Spleen (tissue), 11 donors: ENCODE measurements at regions not wholly inside any gene's neighbourhood (a gene's known extent, or its start where the extent isn't known, plus 50 kb on each side); places are given as distances from the start of the nearest gene placed in this dataset.

ENCODE experiments used
- DNase-seq: peaks from one replicate; pipeline ENCODE4 v3.0.0-alpha.2; 2020
- H3K27ac ChIP-seq, 8 donors: fragments of 200-600 bp; sonication (generic) in 7 of 8; 1 replicate in 4 of 8; 2 replicates in 4 of 8; pipeline versions ENCODE4 v1.5.0 to v1.8.0; 2016 to 2021; ENCODE audit warnings: inconsistent platforms in 4 of 8, mild to moderate bottlenecking in 4 of 8, moderate library complexity in 1 of 8
- H3K27me3 ChIP-seq, 7 donors: fragments of 200-600 bp; sonication (generic) in 6 of 7; replicated peaks in 1 of 7; 1 replicate in 4 of 7; 2 replicates in 3 of 7; pipeline versions ENCODE4 v1.5.0 to v1.8.0; 2016 to 2021; ENCODE audit warnings: inconsistent platforms in 3 of 7, mild to moderate bottlenecking in 1 of 7
- H3K36me3 ChIP-seq, 6 donors: fragments of 200-600 bp; sonication (generic) in 5 of 6; 1 replicate in 4 of 6; 2 replicates in 2 of 6; pipeline versions ENCODE4 v1.5.0 to v1.8.0; 2016 to 2021; ENCODE audit warnings: inconsistent platforms in 2 of 6
- H3K4me1 ChIP-seq, 6 donors: fragments of 200-600 bp; sonication (generic) in 5 of 6; 1 replicate in 3 of 6; 2 replicates in 3 of 6; pipeline versions ENCODE4 v1.5.0 to v1.8.0; 2016 to 2021; ENCODE audit warnings: inconsistent platforms in 3 of 6
- H3K4me3 ChIP-seq, 8 donors: fragments of 200-600 bp; sonication (generic) in 7 of 8; 1 replicate in 4 of 8; 2 replicates in 4 of 8; pipeline versions ENCODE4 v1.5.0 to v1.8.0; 2016 to 2021; ENCODE audit warnings: inconsistent platforms in 4 of 8, mild to moderate bottlenecking in 4 of 8, moderate library complexity in 2 of 8
- H3K9me3 ChIP-seq, 8 donors: fragments of 200-600 bp; sonication (generic) in 7 of 8; 1 replicate in 4 of 8; 2 replicates in 4 of 8; pipeline versions ENCODE4 v1.5.0 to v1.8.0; 2016 to 2021; ENCODE audit warnings: inconsistent platforms in 4 of 8
- CTCF ChIP-seq, 11 experiments: fragments of 200-600 bp in 7 of 11; fragments of 450-650 bp in 4 of 11; sonication (generic) in 4 of 11; IDR thresholded peaks in 8 of 11; conservative IDR thresholded peaks in 3 of 11; 1 replicate in 7 of 11; 2 replicates in 4 of 11; pipeline versions ENCODE4 v1.4.0 to v1.8.0; 2016 to 2021; ENCODE audit warnings: antibody characterized with exemption in 11 of 11, inconsistent platforms in 4 of 11, mild to moderate bottlenecking in 1 of 11
- POLR2A ChIP-seq, 3 donors: fragments of 450-650 bp; IDR thresholded peaks; one replicate each; pipeline ENCODE4 v1.5.1; 2017; ENCODE audit warnings: antibody characterized with exemption in 3 of 3, mild to moderate bottlenecking in 1 of 3
- POLR2AphosphoS5 ChIP-seq, 3 donors: sonication (generic); formaldehyde crosslinking; IDR thresholded peaks; one replicate each; pipeline ENCODE4 v1.5.1; 2017; ENCODE audit warnings: antibody characterized with exemption in 3 of 3
- WGBS, 5 donors: extraction: QIAGEN DNeasy Blood & Tissue Kit in 3 of 5; methylation state at CpG; one replicate each; pipeline versions ENCODE4 v1.1.5 to v1.1.7; 2013 to 2018; 5-methylcytosine and 5-hydroxymethylcytosine counted together
- intact Hi-C: fragments of 100-400 bp; cut with DNase I; formaldehyde crosslinking; loops from one replicate; pipeline ENCODE4 v1.15.0; 2023; ENCODE audit warnings: low total_unique reads
- donor health status: healthy with polysubstance abuse.
- donor health status: DM: no; HTN: no; CAD: no; lungs with moderate emphysema.
- donor health status: DM: no; HTN: no; CAD: no.
- donor health status: Bipolar disorder and iron deficiency.
- donor health status: healthy.
- donor health status: DM: no; HTN: no; CAD: no.
- donor health status: DM: yes; HTN: yes; CAD: no.

- peaks cover 0 to 63% (median 0%) of the 10 kb centered on the region in 7 donors for H3K27me3 ChIP-seq
- no peaks in the 10 kb centered on the region for H3K9me3 ChIP-seq
- no peaks in the 10 kb centered on the region for H3K36me3 ChIP-seq
- WGBS, 5 donors = 67 to 92% (median 78%) methylated on average over 3 of the region's 3 CpGs
- intact Hi-C loops = no loop called here
- DNase-seq = no peak
- no peaks in the 10 kb centered on the region for H3K4me1 ChIP-seq
- TF ChIP-seq POLR2A (IDR thresholded peaks at IDR 0.05) = no peak
- TF ChIP-seq CTCF (IDR thresholded peaks at IDR 0.05 in 8 of 11, conservative IDR thresholded peaks at IDR 0.05 in 3 of 11) = no peak
- no peak for TF ChIP-seq POLR2AphosphoS5 (IDR thresholded peaks at IDR 0.05)
- H3K27ac ChIP-seq = no peak overlapping the region
- no peak overlapping the region for H3K4me3 ChIP-seq
Observed at GRCh38 chr17:34091975-34092374, 163.1 kb upstream of the CCL2 start.

GRCh38 chr17:34095106-34095505, 160.0 kb upstream of the CCL2 start:
- no peak overlapping the region for H3K4me3 ChIP-seq
- H3K9me3 ChIP-seq = no peaks in the 10 kb centered on the region
- no peak overlapping the region for H3K27ac ChIP-seq
- TF ChIP-seq POLR2A (IDR thresholded peaks at IDR 0.05) = no peak
- no peak for TF ChIP-seq CTCF (IDR thresholded peaks at IDR 0.05 in 8 of 11, conservative IDR thresholded peaks at IDR 0.05 in 3 of 11)
- TF ChIP-seq POLR2AphosphoS5 (IDR thresholded peaks at IDR 0.05) = no peak
- no peak for DNase-seq
- no peaks in the 10 kb centered on the region for H3K36me3 ChIP-seq
- intact Hi-C loops = no loop called here
- H3K4me1 ChIP-seq = no peaks in the 10 kb centered on the region
- H3K27me3 ChIP-seq = peaks cover 0 to 56% (median 0%) of the 10 kb centered on the region in 7 donors
- WGBS, 5 donors = 47 to 62% (median 58%) methylated on average over 1 of the region's 1 CpG

DNA sequence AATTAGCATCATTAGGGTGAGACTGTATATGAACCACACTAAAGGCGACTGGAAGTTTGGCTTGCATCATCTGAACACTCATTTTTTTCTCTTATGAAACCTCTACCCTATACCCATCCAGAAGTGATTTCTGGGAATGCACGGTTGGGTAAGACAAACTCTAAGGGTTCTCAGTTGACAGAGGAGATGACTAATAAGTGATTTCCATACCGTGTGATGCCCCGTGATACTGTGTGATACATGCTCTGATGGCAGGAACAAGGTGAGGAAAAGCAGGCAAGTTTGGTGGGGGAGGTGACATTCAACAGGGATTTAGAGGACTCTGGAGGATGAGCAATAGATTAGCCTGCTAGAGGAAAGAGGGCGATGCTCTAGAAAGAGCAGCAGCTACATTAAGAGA, 156.4 kb upstream of the CCL2 start:
- Histone ChIP-seq H3K27ac (no peak overlapping the region), H3K9me3 (no peaks in the 10 kb centered on the region), H3K27me3 (peaks cover 0 to 22% (median 0%) of the 10 kb centered on the region in 7 donors), H3K36me3 (no peaks in the 10 kb centered on the region), H3K4me3 (no peak overlapping the region), H3K4me1 (no peaks in the 10 kb centered on the region)
- no peak for DNase-seq
- TF ChIP-seq CTCF (IDR thresholded peaks at IDR 0.05 in 8 of 11, conservative IDR thresholded peaks at IDR 0.05 in 3 of 11) (no peak), POLR2AphosphoS5 (IDR thresholded peaks at IDR 0.05) (no peak), POLR2A (IDR thresholded peaks at IDR 0.05) (no peak)
- 64 to 91% (median 79%) methylated on average over 5 of the region's 5 CpGs for WGBS, 5 donors
- intact Hi-C loops = no loop called here

DNA sequence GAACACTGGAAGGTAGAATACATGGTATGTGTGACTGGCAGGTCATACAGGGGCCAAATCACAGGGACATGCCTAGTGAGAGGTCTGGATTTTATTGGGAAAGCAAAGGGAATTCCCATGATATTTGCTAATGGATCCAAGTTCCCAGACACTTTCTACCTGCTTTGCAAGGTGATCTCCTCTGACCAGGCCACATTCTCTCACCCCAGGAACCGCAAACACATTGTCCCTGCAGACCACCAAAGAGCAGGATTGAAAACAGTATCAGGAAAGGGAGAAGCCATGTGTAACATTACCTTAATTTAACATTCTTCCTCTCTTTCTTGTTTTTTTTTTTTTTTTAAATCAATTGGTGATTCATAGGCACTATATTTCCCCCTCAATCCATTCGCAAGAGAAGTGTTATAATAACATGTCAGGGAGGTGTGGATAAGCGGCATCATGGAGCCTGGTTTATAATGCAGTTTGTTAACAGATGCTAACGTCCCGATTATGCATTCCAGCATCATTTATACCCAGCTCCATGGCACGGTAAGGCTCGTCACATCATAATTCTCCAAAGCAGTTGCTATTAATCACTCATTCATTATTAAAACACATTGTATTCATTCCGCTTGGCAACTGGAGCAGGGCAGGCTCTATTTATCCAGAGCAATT, 155.1 kb upstream of the CCL2 start:
- Histone ChIP-seq H3K4me3 (no peak overlapping the region), H3K27me3 (peaks cover 0 to 9% (median 0%) of the 10 kb centered on the region in 7 donors), H3K4me1 (no peaks in the 10 kb centered on the region), H3K36me3 (no peaks in the 10 kb centered on the region), H3K9me3 (no peaks in the 10 kb centered on the region), H3K27ac (no peak overlapping the region)
- 83 to 91% (median 84%) methylated on average over 8 of the region's 8 CpGs for WGBS, 5 donors
- no peak for DNase-seq
- TF ChIP-seq CTCF (IDR thresholded peaks at IDR 0.05 in 8 of 11, conservative IDR thresholded peaks at IDR 0.05 in 3 of 11) = no peak
- no peak for TF ChIP-seq POLR2AphosphoS5 (IDR thresholded peaks at IDR 0.05)
- TF ChIP-seq POLR2A (IDR thresholded peaks at IDR 0.05) = no peak
- intact Hi-C loops = no loop called here
